GM12878 (cell line): ENCODE measurements at regions not wholly inside any gene's neighbourhood (a gene's known extent, or its start where the extent isn't known, plus 50 kb on each side); places are given as distances from the start of the nearest gene placed in this dataset.

Source experiments
- ATAC-seq: fragments of 200-7000 bp; cut with Tn5 transposase; 3 replicates; pipeline ENCODE4 v1.9.1; 2020; ENCODE audit warnings: mild to moderate bottlenecking, moderate library complexity
- BruUV-seq: library from RNA; stranded (reverse); fragments of 400-500 nt; replicated peaks from 2 replicates; lab custom pipeline; 2021; lab: Mats Ljungman, UMichigan
- CTCF ChIA-PET: fragments of 300-600 bp; sonication (Branson Sonifier 250); formaldehyde crosslinking; extraction: SDS; loops from one replicate; lab custom pipeline; 2021; ENCODE audit warnings: inconsistent platforms; lab: Yijun Ruan, JAX
- POLR2A ChIA-PET: fragments of 350-600 bp; formaldehyde crosslinking; extraction: SDS; loops from one replicate; lab custom pipeline; 2021; ENCODE audit warnings: inconsistent platforms; lab: Charles Lee
- RAD21 ChIA-PET: fragments of 300-600 bp; sonication (Branson Sonifier 250); formaldehyde crosslinking; loops from one replicate; lab custom pipeline; 2023; ENCODE audit warnings: antibody characterized with exemption; ENCODE audit not compliant: unreplicated experiment; lab: Charles Lee
- SMC1A ChIA-PET: fragments of 300-600 bp; sonication (Branson Sonifier 250); formaldehyde crosslinking; loops from one replicate; lab custom pipeline; 2023; ENCODE audit not compliant: unreplicated experiment, uncharacterized antibody; lab: Charles Lee
- DNase-seq: peaks from one replicate; pipeline ENCODE4 v3.0.0-alpha.2; 2011; ENCODE audit warnings: low read depth, low spot score
- FAIRE-seq: peaks from 3 replicates; lab custom pipeline; 2011; peaks lifted over from hg19 to GRCh38; lab: Jason Lieb, UNC
- H2AFZ ChIP-seq: 2 replicates; pipeline ENCODE4 v1.6.0; 2011; ENCODE audit warnings: low read depth, low read length, control low read depth; ENCODE audit not compliant: control insufficient read depth
- H3K27ac ChIP-seq: 2 replicates; pipeline ENCODE4 v1.5.1; 2011; ENCODE audit warnings: control low read depth; ENCODE audit not compliant: control insufficient read depth, insufficient read depth
- H3K27me3 ChIP-seq, 2 experiments: replicated peaks in 1 of 2; 2 replicates each; pipeline versions ENCODE4 v1.6.0 to v1.6.1; 2011; ENCODE audit warnings: low read length in 1 of 2; ENCODE audit not compliant: control insufficient read depth in 2 of 2, insufficient read depth in 2 of 2
- H3K36me3 ChIP-seq, 2 experiments: 2 replicates each; pipeline ENCODE4 v1.5.1; 2011; ENCODE audit warnings: low read length in 1 of 2; ENCODE audit not compliant: control insufficient read depth in 2 of 2, insufficient read depth in 2 of 2
- H3K4me1 ChIP-seq: 2 replicates; pipeline ENCODE4 v1.6.1; 2011; ENCODE audit warnings: mild to moderate bottlenecking, low read length, moderate library complexity, mixed read lengths; ENCODE audit not compliant: control insufficient read depth, insufficient read depth
- H3K4me2 ChIP-seq: 2 replicates; pipeline ENCODE4 v1.6.0; 2011; ENCODE audit warnings: control low read depth; ENCODE audit not compliant: control insufficient read depth, insufficient read depth
- H3K4me3 ChIP-seq: fragments of 200-600 bp; sonication (generic); 2 replicates; pipeline ENCODE4 v1.5.1; 2016
- H3K79me2 ChIP-seq: 2 replicates; pipeline ENCODE4 v1.6.0; 2011; ENCODE audit warnings: low read length; ENCODE audit not compliant: control insufficient read depth, insufficient read depth
- H3K9ac ChIP-seq: 2 replicates; pipeline ENCODE4 v1.8.0; 2011; ENCODE audit warnings: low read length, control low read depth, mixed read lengths; ENCODE audit not compliant: control insufficient read depth, insufficient read depth
- H3K9me3 ChIP-seq: replicated peaks from 3 replicates; pipeline ENCODE4 v1.5.1; 2011; ENCODE audit warnings: mild to moderate bottlenecking, low read length; ENCODE audit not compliant: control insufficient read depth, insufficient read depth
- H4K20me1 ChIP-seq: 2 replicates; pipeline ENCODE4 v1.6.0; 2011; ENCODE audit not compliant: control insufficient read depth, insufficient read depth
- BRCA1 ChIP-seq: IDR thresholded peaks from 2 replicates; pipeline ENCODE4 v1.6.1; 2011; ENCODE audit warnings: low read depth, low read length, improper control_type of control experiment
- CBX3 ChIP-seq: fragments of 200-600 bp; sonication (generic); IDR thresholded peaks from 2 replicates; pipeline ENCODE4 v1.6.1; 2016; ENCODE audit warnings: low read depth, borderline replicate concordance
- CHD1 ChIP-seq: IDR thresholded peaks from 2 replicates; pipeline ENCODE4 v1.6.1; 2012; ENCODE audit warnings: low read depth, low read length, improper control_type of control experiment
- E2F4 ChIP-seq: IDR thresholded peaks from 2 replicates; pipeline ENCODE4 v1.6.1; 2012; ENCODE audit warnings: low read depth, low read length, improper control_type of control experiment
- EED ChIP-seq: sonication (generic); IDR thresholded peaks from 2 replicates; pipeline ENCODE4 v1.6.1; 2016; ENCODE audit warnings: antibody characterized with exemption, low read depth
- ETV6 ChIP-seq, 2 experiments: fragments of 450-650 bp in 1 of 2; IDR thresholded peaks in 1 of 2; conservative IDR thresholded peaks in 1 of 2; 2 replicates each; pipeline ENCODE4 v1.6.1; 2014; ENCODE audit warnings: antibody characterized with exemption in 1 of 2, borderline replicate concordance in 1 of 2, low read depth in 1 of 2, mild to moderate bottlenecking in 1 of 2, moderate library complexity in 1 of 2
- GABPA ChIP-seq: IDR thresholded peaks from 2 replicates; pipeline ENCODE4 v1.6.1; 2014; ENCODE audit warnings: antibody characterized with exemption, low read depth, mild to moderate bottlenecking, inconsistent platforms
- PAX5 ChIP-seq: IDR thresholded peaks from 2 replicates; pipeline ENCODE4 v1.6.1; 2011; ENCODE audit warnings: low read depth, low read length, borderline replicate concordance
- POU2F2 ChIP-seq: IDR thresholded peaks from 3 replicates; pipeline ENCODE4 v1.6.1; 2011; ENCODE audit warnings: low read depth, mild to moderate bottlenecking, low read length, borderline replicate concordance
- RCOR1 ChIP-seq: conservative IDR thresholded peaks from 2 replicates; pipeline ENCODE4 v1.6.1; 2012; ENCODE audit warnings: low read depth, low read length, improper control_type of control experiment
- RELA ChIP-seq: fragments of 450-650 bp; IDR thresholded peaks from 2 replicates; pipeline ENCODE4 v1.8.0; 2014; ENCODE audit warnings: borderline replicate concordance; ENCODE audit not compliant: partially characterized antibody
- RUNX3 ChIP-seq: IDR thresholded peaks from 2 replicates; pipeline ENCODE4 v1.6.1; 2012; ENCODE audit warnings: low read length, inconsistent platforms
- SRF ChIP-seq, 2 experiments: IDR thresholded peaks; 2 replicates each; pipeline ENCODE4 v1.6.1; 2011; ENCODE audit warnings: low read depth in 2 of 2, low read length in 2 of 2, mild to moderate bottlenecking in 1 of 2, moderate library complexity in 1 of 2
- TCF12 ChIP-seq: IDR thresholded peaks from 2 replicates; pipeline ENCODE4 v1.6.1; 2011; ENCODE audit warnings: low read depth, mild to moderate bottlenecking, low read length
- TCF3 ChIP-seq: IDR thresholded peaks from 2 replicates; pipeline ENCODE4 v1.6.1; 2012; ENCODE audit warnings: low read depth, mild to moderate bottlenecking, low read length, borderline replicate concordance; ENCODE audit not compliant: insufficient read depth
- ZNF207 ChIP-seq: fragments of 450-650 bp; IDR thresholded peaks from 2 replicates; pipeline ENCODE4 v1.6.1; 2014; ENCODE audit warnings: antibody characterized with exemption, mild to moderate bottlenecking, borderline replicate concordance
- WGBS: methylation state at CpG from one replicate; pipeline ENCODE4 v1.1.6; 2016; ENCODE audit warnings: low lambda C conversion rate; ENCODE audit not compliant: insufficient replicate concordance, insufficient coverage; ENCODE audit errors: missing lambda C conversion rate; 5-methylcytosine and 5-hydroxymethylcytosine counted together
- in situ Hi-C: fragments of 300-500 bp; cut with MboI; formaldehyde crosslinking; loops from 9 replicates; pipeline ENCODE4 v1.14.3; 2018; ENCODE audit warnings: mixed read lengths
- intact Hi-C: fragments of 100-400 bp; cut with micrococcal nuclease; formaldehyde crosslinking; loops from one replicate; pipeline ENCODE4 v1.14.2; 2022; ENCODE audit not compliant: unreplicated experiment

DNA sequence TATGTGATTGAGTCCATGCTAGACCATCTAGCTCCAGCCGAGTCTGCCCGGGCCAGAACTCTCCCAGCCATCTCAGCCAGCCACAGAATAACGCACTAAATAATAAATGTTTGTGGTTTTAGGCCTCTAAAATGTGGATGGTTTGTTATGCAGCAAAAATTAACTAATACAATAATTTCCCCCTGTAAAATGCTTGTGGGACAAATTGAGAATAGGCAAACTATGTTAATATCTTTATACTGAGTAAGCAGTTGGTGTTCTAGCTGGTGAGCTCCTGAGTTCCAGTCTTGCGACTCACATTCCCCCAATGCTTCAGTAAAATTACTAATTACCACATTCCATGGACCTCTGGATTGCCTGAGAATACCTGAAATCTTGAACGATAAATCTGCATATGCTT is 316.8 kb upstream of the NFE2L3 start:
- H3K9ac ChIP-seq: no peak overlapping the region
- H2AFZ ChIP-seq: no peak overlapping the region
- H3K4me1 ChIP-seq: no peaks in the 10 kb centered on the region
- H3K79me2 ChIP-seq: no peaks in the 10 kb centered on the region
- no peak for DNase-seq
- ChIA-PET CTCF (interaction anchor here (1.4 to 1.7 kb wide), 4 partner anchors 9 to 19 kb away, joined by 3 to 8 read pairs (median 5); no protein-coding TSS in a partner anchor), POLR2A (interaction anchor here (0.8 kb wide), 1 partner anchor 14 kb away, joined by 3 read pairs; no protein-coding TSS in a partner anchor), SMC1A (interaction anchor here (1.0 kb wide), 2 partner anchors 10 to 13 kb away, joined by 3 read pairs; no protein-coding TSS in a partner anchor), RAD21 (no interaction called here)
- H4K20me1 ChIP-seq: no peaks in the 10 kb centered on the region
- 53% methylated on average over 5 of the region's 5 CpGs for WGBS
- intact Hi-C loops (no loop called here), in situ Hi-C loops (no loop called here)
- no peaks in the 10 kb centered on the region for H3K9me3 ChIP-seq
- H3K27ac ChIP-seq: no peak overlapping the region
- no peaks in the 10 kb centered on the region for H3K36me3 ChIP-seq
- no peak for ATAC-seq
- BruUV-seq: no TSS peak
- no peak for FAIRE-seq
- H3K27me3 ChIP-seq: no peaks in the 10 kb centered on the region; a peak in 1 of 4 replicates
- no peak overlapping the region for H3K4me2 ChIP-seq
- no peak overlapping the region for H3K4me3 ChIP-seq
- no peak for TF ChIP-seq BRCA1
- no peak for TF ChIP-seq PAX5
- TF ChIP-seq ETV6 (conservative IDR thresholded peaks at IDR 0.05 in 1 of 2, IDR thresholded peaks at IDR 0.05 in 1 of 2; ENCODE audit: borderline replicate concordance in 1 of 2, low read depth in 1 of 2): no peak
- no peak for TF ChIP-seq RUNX3
- no peak for TF ChIP-seq GABPA
- TF ChIP-seq SRF (IDR thresholded peaks at IDR 0.05; ENCODE audit: low read depth in 2 of 2, low read length in 2 of 2): no peak
- TF ChIP-seq RCOR1: no peak
- TF ChIP-seq ZNF207: no peak
- no peak for TF ChIP-seq CHD1
- no peak for TF ChIP-seq CBX3
- TF ChIP-seq TCF3: no peak
- TF ChIP-seq E2F4: no peak
- no peak for TF ChIP-seq POU2F2
- TF ChIP-seq TCF12: no peak
- no peak for TF ChIP-seq RELA
- no peak for TF ChIP-seq EED
